ENCODE measurements at regions not wholly inside any gene's neighbourhood (a gene's known extent, or its start where the extent isn't known, plus 50 kb on each side); places are given as distances from the start of the nearest gene placed in this dataset.
"Not testable (repeated sequence)": the region's sequence is repeated elsewhere in the genome, so short reads cannot be mapped to it uniquely, and the experiment has no call there.

DNA sequence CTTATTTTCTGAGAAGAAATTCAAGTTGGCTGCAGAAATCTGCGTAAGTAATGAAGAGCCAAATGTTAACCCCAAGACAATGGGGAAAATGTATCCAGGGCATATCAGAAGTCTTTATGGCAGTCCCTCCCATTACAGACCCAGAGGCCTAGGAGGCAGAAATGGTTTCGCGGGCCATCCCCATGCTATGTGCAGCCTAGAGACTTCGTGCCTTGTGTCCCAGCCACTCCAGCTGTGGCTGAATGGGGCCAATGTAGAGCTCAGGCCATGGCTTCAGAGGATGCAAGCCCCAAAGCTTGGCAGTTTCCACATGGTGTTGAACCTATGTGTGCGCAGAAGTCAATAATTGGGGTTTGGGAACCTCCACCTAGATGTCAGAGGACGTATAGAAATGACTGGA is 131.9 kb downstream of the GPR37 start:
- DNase-seq, result no peak

DNA sequence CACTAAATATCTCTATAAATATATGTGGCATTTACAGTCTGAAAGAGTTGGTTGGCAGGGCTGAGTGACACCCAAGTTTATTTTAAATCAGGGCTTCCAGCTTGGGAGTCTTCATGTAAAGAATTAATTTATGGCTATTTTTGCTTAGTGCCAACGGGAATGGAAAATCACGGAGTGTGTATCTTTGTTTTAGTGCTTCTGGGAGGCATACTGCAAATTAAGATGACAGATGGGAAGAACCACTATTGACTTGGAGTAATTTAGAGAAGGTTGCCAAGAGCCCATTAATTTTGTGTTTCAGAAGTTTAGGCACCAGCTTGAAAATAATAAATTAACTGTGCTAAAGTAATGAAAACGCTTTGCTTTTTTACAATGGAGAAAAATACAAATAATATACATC is 135.2 kb downstream of the GPR37 start:
- peak; percentile 14 for DNase-seq

DNA sequence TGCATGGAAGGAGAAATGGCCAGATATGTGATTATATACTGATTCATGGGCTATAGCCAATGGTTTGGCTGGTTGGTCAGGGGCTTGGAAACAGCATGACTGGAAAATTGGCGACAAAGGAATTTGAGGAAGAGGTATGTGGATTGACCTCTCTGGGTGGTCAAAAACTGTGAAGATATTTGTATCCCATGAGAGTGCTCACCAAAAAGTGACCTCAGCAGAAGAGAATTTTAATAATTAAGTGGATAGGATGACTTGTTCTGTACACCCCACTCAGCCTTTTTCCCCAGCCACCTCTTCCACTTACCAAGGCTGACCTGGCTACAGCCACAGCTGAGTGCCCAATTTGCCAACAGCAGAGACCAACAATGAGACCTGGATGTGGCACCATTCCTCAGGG is 146.7 kb downstream of the GPR37 start:
- DNase-seq, result no peak

DNA sequence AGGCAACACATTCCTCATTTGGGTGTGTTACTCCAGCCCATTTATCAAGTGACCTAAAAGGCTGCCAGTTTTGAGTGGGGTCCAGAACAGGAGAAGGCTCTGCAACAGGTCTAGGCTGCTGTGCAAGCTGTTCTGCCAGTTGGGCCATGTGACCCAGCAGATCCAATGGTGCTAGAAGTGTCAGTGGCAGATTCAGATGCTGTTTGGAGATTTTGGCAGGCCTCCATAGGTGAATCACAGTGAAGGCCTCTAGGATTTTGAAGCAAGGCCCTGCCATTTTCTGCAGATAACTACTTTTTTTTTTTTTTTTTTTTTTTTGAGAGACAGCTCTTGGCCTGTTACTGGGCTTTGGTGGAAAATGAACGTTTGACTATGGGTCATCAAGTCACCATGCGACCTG is 147.5 kb downstream of the GPR37 start:
- DNase-seq, result not testable (repeated sequence)

DNA sequence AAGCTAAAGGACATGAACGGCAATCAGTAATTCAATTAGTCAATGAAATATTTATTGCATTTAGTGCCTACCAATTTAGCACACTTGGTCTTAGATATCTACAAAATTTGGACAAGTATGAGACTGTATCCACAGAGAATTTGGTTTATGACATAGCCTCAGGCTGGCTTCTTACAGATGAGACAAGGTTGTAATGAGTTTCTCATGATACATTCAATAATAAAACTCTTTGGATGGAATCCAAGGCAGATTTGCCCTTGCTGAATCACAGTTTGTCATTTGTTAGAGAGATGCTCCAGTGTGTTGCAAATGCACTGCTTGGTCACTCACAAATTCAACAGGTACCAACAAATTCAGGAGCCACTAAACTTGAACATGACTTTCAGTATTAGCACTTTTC is 162.5 kb downstream of the GPR37 start:
- no peak for DNase-seq

DNA sequence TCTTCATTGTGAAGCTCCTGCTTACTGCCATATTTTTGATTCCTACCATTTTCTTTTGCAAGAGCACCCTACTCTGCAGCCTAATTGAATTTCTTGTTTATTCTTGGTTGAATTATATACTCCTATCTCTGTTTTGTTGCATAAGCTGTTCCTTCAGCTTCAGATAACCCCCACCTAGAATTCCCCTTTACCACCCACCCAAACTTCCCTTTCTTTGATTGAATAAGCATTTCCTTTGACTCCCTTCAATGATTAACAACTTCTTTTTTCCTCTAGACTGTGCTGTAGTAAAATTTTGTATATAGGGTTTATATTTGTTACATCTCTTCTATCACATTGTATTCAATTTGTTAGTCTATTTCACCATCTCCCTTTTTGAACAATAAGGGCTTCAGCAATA is 168.1 kb downstream of the GPR37 start:
- DNase-seq, result no peak

DNA sequence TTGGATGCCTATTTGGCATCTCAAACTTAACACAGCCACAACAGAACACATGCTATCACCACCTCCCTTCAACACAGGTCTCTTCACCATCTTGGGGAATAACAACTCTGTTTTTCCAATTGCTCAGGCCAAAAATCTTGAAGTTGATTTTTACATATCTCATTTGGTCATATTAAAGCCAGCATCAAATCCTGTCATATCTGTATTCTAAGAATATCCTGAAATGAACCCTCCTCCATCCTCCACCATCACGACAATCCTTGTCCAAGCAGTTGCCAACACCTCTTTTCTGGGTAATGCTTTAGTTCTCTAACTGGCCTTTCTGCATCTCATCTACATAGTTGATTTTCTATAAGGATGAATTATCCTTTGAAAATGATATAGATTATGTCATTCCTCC is 168.7 kb downstream of the GPR37 start:
- DNase-seq, result no peak

DNA sequence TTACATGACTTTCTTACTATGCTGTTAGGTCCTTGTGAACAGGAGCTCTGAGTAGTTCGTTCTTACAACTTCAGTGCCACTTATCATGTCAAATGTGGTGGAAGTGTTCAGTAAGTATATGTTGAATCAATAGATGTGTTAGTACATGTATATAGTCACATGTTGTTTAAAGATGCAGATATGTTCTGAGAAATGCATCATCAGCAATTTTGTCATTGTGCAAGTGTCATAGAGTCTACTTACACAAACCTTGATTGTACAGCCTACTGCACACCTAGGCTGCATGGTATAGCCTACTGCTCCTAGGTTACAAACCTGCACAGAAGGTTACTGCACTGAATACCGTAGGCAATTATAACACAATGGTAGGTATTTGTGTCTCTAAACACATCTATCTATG is 174.8 kb downstream of the GPR37 start:
- DNase-seq, result no peak

DNA sequence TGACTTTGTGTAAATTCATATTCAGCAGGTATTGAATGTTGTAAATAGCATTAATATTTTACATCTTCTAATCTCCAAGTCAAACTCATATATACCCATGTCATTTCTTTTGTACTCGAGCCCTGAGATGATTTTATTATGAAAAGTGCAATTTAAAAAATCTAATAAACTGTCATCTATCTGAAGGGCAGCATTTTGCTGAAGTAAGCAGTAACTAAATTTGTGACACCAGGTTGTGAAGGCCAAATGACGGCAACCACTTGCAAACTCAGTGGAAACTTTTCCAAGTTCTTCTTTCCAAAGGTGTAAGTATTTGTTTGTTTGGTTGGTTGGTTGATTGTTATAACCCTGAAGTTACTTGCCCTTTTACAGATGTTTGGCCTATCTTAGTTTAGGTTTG is 188.3 kb downstream of the GPR37 start:
- no peak for DNase-seq

DNA sequence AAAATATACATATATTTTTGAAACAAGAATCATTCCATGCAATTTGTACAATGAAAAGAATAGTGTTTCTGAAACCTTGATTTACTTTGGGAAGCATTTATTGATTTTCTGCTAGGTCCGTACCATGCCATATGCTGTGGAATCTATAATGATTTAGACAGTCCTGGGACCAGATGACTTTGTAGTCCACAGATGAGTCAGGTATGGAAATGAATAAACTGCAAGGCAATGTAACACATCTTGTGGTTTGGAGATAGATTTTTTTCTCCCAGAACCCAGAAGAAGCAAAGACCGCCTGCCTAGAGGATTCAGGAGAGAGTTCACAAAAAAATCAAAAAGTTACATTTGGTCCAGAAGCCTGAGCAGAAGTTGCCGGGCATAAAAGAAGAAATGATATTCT is 190.4 kb downstream of the GPR37 start:
- no peak for DNase-seq

DNA sequence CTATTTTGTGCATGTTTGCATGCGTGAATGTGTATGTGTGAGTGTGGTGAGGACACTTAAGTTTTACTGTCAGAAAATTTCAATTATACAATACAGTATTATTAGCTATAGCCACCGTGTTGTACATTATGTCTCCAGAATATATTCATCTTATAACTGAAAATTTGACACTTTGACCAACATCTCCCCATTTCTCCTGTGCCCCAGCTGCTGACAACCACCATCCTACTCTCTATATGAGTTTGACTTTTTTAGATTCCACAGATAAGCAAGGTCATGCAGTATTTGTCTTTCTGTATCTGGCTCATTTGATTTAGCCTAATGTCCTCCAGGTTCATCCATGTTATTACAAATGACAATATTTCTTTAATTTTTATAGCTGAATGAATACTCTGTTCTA is 195.0 kb downstream of the GPR37 start:
- DNase-seq, result no peak

DNA sequence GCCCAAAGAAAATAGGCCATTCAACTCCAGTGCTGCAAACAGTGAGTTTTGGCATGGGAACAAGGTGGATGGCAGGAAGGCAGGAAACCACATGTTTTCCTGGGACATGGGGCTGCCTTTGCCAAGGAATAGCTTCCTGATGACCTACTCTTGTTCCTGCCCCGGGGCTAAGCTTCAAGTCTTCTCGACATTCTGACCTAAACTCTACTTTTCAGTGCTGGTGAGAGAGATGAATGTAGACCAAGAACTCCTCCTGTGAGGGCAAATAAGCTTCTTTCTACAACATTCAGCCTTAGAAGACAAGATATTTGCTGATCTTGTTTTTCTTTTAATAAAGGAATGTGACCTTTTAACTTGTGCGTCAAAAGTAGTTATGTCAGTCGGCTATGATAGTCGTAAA is 199.0 kb downstream of the GPR37 start:
- DNase-seq, result peak; percentile 45

DNA sequence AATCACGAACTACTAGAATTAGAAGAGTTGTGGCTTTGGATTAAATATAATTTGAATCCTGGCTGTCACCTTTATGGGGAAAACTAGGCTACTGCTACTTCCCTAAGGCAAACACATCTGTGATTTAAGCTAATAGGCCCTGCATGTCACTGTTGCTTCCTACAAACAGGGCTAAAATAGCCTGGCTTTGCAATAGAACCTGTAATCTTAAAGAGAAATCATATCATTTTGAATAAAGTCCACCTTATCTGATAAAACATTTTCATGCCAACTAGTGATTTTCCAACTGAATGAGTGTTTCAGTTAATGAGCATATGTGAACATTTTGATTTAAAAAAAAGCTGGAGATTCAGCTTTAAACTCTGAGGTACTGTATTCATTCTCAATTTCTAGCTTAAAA is 208.0 kb downstream of the GPR37 start:
- no peak for DNase-seq

DNA sequence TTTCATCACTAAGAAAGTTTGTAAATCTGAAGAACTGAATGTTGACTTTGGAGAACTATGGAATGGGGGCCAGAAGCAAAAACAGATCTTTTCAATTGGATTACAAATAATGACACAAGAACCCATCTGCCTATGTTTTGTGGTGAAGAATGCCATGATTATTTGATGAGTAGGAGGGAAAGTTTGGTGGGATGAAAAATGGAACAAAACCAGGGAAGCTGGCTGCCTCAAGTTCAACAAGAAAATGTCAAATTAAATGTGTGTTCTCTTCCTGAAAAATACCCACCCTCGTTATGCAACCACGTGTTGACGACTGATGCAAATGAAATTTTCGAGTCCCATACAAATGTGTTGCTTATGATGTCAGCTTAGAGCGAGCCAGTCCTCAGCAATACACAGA is 208.5 kb downstream of the GPR37 start:
- no peak for DNase-seq

DNA sequence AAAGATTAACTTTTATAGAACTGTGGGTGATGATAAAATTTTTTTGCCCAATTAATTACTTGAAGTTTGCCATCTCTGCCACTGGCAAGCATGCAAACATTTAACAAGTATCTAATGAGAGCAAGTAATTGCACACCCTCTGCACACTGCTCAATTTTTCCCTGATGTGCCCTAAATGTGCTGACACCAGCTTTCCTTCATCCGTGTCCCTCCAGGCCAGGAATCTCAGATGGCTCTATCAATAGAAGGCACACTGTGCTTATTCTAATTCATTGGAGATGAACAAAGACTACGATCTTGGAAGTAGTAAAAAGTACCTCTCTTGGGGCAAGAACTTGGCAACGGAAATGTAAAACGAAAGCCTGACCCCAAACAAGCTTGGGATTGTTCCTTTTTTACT is 212.1 kb downstream of the GPR37 start:
- DNase-seq, result no peak

DNA sequence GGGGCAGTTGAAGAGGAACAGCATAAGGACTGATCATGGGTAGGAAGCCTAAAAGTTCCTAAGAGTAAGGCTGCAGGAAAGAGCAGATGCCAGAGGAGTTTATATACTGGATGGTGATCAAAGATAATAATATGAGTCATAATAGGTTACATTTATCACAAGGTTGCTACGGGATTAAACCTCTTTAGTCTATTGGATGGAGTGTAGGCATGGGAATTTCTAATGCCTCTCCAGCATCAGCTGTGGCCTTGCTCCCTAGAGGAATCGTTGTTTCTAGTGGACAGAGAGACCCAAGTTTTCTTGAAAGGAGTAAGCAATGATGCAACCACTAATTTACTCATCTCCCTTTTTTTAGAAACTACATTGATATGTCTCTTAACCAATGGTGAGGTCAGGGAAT is 213.4 kb downstream of the GPR37 start:
- no peak for DNase-seq

DNA sequence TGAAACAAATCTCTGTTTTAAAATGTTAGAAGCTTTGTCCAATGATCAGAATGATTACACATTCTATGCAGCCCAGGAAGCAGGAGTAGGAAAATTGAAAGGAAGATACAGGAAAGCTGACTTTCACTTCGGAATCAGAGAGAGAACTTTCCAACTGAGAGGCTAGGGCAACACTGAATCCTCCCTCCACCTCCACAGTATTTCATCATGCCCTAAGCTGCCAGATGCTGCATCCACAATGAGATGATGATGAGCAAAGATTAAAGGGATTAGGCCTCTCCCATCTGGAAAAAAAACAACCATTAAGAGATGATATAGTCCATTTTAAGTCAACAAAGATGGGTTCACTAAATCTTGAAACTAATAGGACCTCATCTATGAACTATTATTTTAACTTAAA is 215.6 kb downstream of the GPR37 start:
- DNase-seq, result no peak

DNA sequence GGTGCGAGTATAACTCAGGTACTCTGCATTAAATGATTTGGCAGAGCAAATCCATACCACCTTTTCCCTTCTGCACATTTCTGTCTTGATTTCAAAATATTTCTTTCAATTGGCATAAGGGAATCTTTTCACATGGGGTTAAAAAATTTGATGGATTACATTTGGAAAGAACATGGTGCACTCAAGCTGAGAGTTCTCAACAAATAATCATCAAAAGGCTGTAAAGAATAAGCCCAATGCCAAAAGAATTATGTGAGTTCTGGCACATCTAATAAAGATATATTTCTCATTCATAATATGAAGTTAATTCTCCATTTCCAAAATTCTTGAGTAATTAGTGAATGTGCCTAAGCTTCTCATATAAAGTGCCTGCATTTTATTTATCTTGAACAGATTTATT is 223.1 kb downstream of the GPR37 start:
- no peak for DNase-seq

DNA sequence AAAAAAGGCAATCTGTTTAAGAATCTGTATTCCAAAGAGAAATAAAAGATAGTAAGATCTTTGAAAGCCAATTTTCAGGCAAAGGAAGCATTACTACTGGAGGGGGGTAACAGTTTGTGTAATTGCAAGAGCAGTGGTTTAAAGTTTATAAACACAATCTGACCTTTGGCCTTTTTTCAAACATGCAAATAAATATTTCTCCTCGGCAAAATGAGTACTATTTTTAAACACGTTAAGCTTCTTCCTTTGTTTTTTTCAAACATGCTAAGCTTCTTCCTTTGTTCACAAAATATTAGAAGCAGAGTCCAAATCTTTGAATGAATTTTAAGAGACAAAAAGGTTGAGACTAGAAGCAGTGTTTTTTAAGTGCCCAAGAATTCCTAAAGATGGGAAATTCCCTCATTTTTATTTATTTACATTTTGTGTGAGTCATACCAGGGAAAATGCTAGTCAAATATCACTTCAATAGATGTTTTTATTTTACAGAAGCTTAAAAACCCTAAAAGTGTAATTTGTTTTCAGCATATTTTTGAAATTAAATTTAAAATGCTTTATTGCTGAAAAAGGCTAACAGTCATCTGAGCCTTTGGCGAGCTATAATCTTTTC is 229.3 kb downstream of the GPR37 start:
- no peak for DNase-seq

DNA sequence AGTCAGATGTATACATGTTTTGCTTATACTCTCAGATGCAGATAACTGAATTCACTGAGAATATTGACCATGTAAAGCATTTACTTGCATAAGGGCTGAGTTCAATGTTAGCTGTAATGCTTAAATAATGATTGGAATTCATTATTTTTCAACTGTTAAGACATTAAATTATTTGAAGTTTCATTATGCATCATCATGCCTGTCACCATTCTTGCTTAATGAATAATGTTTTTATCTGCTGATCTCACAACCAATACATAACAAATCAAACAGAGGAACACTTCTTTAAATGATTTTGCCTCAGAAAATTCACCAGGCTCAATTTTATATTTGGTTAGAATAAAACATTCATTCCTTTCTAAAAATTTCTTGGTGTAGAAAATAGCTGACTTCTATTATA is 233.4 kb downstream of the GPR37 start:
- DNase-seq, result no peak

DNA sequence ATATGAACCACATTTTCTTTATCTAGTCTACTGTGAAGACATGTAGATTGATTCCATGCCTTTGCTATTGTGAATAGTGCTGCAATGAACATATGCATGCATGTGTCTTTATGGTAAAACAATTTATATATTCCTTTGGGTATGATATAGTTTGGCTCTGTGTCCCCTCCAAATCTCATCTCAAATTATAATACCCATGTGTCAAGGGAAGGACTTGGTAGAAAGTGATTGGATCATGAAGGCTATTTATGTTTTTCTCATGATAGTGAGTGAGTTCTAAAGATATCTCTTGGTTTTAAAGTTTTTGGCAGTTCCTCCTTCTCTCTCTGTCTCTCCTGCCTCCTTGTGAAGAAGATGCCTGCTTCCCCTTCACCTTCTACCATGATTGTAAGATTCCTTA is 248.7 kb downstream of the GPR37 start:
- DNase-seq, result no peak

DNA sequence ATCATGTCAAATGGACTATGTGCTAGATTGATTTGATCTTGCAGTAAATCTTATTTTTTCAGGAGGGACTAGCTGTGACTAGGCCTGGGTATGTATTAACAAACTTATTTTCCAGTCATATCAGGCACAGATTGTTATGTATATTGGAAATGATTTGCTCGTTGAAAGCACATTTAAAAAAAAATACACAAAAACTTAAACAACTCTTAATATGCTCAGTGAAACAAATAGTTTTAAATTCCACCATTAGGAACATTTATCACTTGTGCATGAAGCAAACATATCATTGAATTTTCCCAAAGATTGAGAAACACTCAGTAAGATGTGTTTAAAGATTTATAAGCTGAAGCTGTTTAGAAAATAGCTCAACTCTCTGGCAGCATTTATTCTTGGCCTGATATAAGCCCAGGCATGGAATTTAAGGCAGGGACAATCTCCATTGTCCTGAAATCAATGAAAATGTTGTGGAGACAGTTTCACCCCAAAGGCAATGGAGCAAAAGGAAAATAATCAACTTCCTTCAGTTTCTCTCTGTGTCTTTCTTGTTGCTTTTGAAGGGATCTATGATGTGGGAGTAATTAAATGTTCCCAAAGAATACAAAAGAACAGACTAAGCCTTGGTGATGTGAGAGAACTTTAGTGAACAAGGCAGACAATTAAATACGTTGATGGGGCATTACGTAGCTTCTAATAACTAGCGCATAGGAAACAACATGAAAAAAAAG is 250.3 kb downstream of the GPR37 start:
- DNase-seq, result peak; percentile 39

DNA sequence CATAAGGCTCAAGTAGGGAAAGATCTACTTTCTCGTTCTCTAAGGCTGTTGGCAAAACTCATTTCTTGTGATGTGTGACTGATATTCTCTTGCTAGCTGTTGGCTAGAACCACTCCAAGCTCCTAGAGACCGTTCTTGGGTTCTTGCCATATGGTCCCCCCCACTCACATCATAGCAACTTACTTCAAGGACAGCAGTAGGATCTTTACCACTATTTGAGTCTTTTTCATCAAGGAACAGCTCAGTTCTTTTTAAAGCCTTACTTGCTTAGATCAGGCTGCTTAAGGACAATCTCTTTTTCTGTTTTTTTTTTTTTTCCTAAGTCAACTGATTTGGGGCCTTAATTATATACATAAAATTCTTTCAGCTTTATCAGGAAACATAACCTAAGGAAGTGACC is 251.1 kb downstream of the GPR37 start:
- DNase-seq, result no peak

DNA sequence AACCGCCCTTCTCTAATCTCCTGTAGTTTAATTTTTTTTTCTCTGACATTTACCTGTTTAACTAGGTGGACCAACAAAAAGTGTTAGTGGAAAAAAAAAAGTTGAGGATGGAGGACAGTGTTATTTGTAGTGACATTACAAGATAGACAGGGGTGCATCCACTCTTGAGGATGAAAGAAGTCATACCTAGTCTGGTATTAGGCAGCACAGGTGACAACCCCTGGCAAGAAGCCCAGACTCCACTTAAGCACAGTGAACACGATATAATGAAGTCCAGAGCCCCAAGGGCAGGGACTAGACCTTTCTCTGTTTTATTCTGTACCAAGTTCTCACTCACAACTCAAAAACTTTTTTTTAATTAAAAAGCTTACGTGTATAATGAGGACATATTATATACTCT is 268.4 kb downstream of the GPR37 start:
- DNase-seq, result no peak

DNA sequence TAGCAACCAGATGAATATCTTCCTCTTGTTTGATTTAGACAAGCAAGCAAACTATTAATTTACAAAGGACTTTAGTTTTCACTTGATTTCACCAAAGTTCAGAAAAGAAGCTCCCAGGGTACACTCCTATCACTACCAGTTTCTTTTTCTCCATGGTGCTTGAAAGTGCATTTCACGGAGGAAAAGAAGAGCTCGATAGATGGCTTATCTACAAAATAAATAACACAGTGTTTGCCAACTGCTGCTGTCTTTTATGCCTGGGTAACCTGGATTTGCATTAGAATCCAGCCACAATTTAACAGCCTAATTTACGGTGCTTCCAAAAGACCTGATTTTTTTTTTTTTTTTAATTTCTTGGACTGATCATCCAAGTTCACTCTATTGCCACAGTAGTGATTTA is 275.7 kb downstream of the GPR37 start:
- DNase-seq, result no peak
